PC-3 (cell line): ENCODE measurements at regions not wholly inside any gene's neighbourhood (a gene's known extent, or its start where the extent isn't known, plus 50 kb on each side); places are given as distances from the start of the nearest gene placed in this dataset.

Experiments
- ATAC-seq: fragments of 200-7000 bp; cut with Tn5 transposase; 2 replicates; pipeline ENCODE4 v1.9.1; 2020; ENCODE audit warnings: mild to moderate bottlenecking, moderate library complexity
- BruUV-seq: library from RNA; stranded (reverse); fragments of 400-500 nt; replicated peaks from 2 replicates; lab custom pipeline; 2021; lab: Mats Ljungman, UMichigan
- CTCF ChIA-PET: fragments of 300-600 bp; sonication (Branson Sonifier 250); formaldehyde crosslinking; loops from one replicate; lab custom pipeline; 2022; ENCODE audit warnings: antibody characterized with exemption; lab: Charles Lee
- POLR2A ChIA-PET: fragments of 300-600 bp; sonication (Branson Sonifier 250); formaldehyde crosslinking; loops from one replicate; lab custom pipeline; 2022; ENCODE audit warnings: antibody characterized with exemption; ENCODE audit not compliant: unreplicated experiment; lab: Charles Lee
- DNase-seq: peaks from one replicate; pipeline ENCODE4 v3.0.0-alpha.2; 2015
- H2AFZ ChIP-seq: fragments of 300-600 bp; sonication (generic); 2 replicates; pipeline ENCODE4 v1.6.0; 2016; ENCODE audit warnings: antibody characterized with exemption, low read length
- H3F3A ChIP-seq: fragments of 300-600 bp; sonication (generic); one replicate; pipeline ENCODE4 v1.6.0; 2017; ENCODE audit warnings: antibody characterized with exemption, low read length, control low read depth, mild to moderate bottlenecking; ENCODE audit not compliant: unreplicated experiment
- H3K27ac ChIP-seq: fragments of 300-600 bp; sonication (generic); 2 replicates; pipeline ENCODE4 v1.5.1; 2016; ENCODE audit warnings: mild to moderate bottlenecking, low read length
- H3K27me3 ChIP-seq: fragments of 300-600 bp; sonication (generic); 2 replicates; pipeline ENCODE4 v1.6.1; 2016; ENCODE audit warnings: low read length, mixed read lengths
- H3K36me3 ChIP-seq: fragments of 300-600 bp; sonication (generic); 2 replicates; pipeline ENCODE4 v1.6.1; 2016; ENCODE audit warnings: low read depth, mixed run types, low read length, mixed read lengths
- H3K4me1 ChIP-seq: fragments of 300-600 bp; sonication (generic); 2 replicates; pipeline ENCODE4 v1.5.1; 2016; ENCODE audit warnings: low read length; ENCODE audit not compliant: insufficient read depth
- H3K4me2 ChIP-seq: fragments of 300-600 bp; sonication (generic); 2 replicates; pipeline ENCODE4 v1.6.0; 2016; ENCODE audit warnings: low read length
- H3K4me3 ChIP-seq: fragments of 300-600 bp; sonication (generic); 2 replicates; pipeline ENCODE4 v1.5.1; 2016; ENCODE audit warnings: mild to moderate bottlenecking, low read length, mixed read lengths
- H3K79me2 ChIP-seq: fragments of 300-600 bp; sonication (generic); 2 replicates; pipeline ENCODE4 v1.6.1; 2017; ENCODE audit warnings: low read length, mixed read lengths
- H3K9ac ChIP-seq: fragments of 300-600 bp; sonication (generic); 2 replicates; pipeline ENCODE4 v1.6.0; 2016; ENCODE audit warnings: mild to moderate bottlenecking, low read length
- H3K9me2 ChIP-seq: fragments of 300-600 bp; sonication (generic); replicated peaks from 2 replicates; pipeline ENCODE4 v1.6.1; 2016; ENCODE audit warnings: mixed run types, low read length, mixed read lengths
- H3K9me3 ChIP-seq: fragments of 300-600 bp; sonication (generic); 2 replicates; pipeline ENCODE4 v1.6.1; 2016; ENCODE audit warnings: low read length, mixed read lengths
- H4K20me1 ChIP-seq: fragments of 300-600 bp; sonication (generic); 2 replicates; pipeline ENCODE4 v1.6.1; 2016; ENCODE audit warnings: low read length, mixed read lengths
- CTCF ChIP-seq: fragments of 300-600 bp; sonication (generic); conservative IDR thresholded peaks from 2 replicates; pipeline ENCODE4 v1.5.1; 2017; ENCODE audit warnings: antibody characterized with exemption, low read depth, mild to moderate bottlenecking, low read length
- EZH2 ChIP-seq: fragments of 300-600 bp; sonication (generic); IDR thresholded peaks from one replicate; pipeline ENCODE4 v1.6.1; 2017; ENCODE audit warnings: antibody characterized with exemption, mild to moderate bottlenecking, low read length; ENCODE audit not compliant: unreplicated experiment
- EZH2phosphoT487 ChIP-seq: fragments of 300-600 bp; sonication (generic); IDR thresholded peaks from 2 replicates; pipeline ENCODE4 v1.6.1; 2018; ENCODE audit warnings: mild to moderate bottlenecking, antibody characterized with exemption, low read length, borderline replicate concordance
- intact Hi-C: fragments of 100-400 bp; cut with micrococcal nuclease; formaldehyde crosslinking; loops from 2 replicates; pipeline ENCODE4 v1.9.0; 2023

- ChIA-PET POLR2A (no interaction called here), CTCF (no interaction called here)
- no peaks in the 10 kb centered on the region for H3K9me3 ChIP-seq
- H3K4me1 ChIP-seq, result no peaks in the 10 kb centered on the region
- no peaks in the 10 kb centered on the region for H3K9me2 ChIP-seq
- H2AFZ ChIP-seq, result no peak overlapping the region
- H4K20me1 ChIP-seq, result no peaks in the 10 kb centered on the region
- H3K9ac ChIP-seq, result no peak overlapping the region
- TF ChIP-seq EZH2 (no peak), CTCF (no peak), EZH2phosphoT487 (no peak)
- no peaks in the 10 kb centered on the region for H3F3A ChIP-seq
- intact Hi-C loops, result no loop called here
- no peaks in the 10 kb centered on the region for H3K27me3 ChIP-seq
- DNase-seq (no peak), ATAC-seq (no peak)
- BruUV-seq, result no TSS peak
- no peak overlapping the region for H3K4me3 ChIP-seq
- no peak overlapping the region for H3K4me2 ChIP-seq
- no peak overlapping the region for H3K27ac ChIP-seq
- no peaks in the 10 kb centered on the region for H3K36me3 ChIP-seq
- H3K79me2 ChIP-seq, result no peaks in the 10 kb centered on the region
These were observed 161.2 kb downstream of the GLUD2 start for GRCh38 chrX:121208563-121208962.

- intact Hi-C loops, result no loop called here
- Histone ChIP-seq H3K27me3 (no peaks in the 10 kb centered on the region), H3K4me3 (no peak overlapping the region), H3K9ac (no peak overlapping the region), H3K27ac (no peak overlapping the region), H2AFZ (no peak overlapping the region), H4K20me1 (no peaks in the 10 kb centered on the region), H3K4me2 (no peak overlapping the region), H3K36me3 (no peaks in the 10 kb centered on the region), H3K9me2 (no peaks in the 10 kb centered on the region), H3K79me2 (no peaks in the 10 kb centered on the region), H3K9me3 (no peaks in the 10 kb centered on the region), H3K4me1 (no peaks in the 10 kb centered on the region), H3F3A (no peaks in the 10 kb centered on the region)
- BruUV-seq, result no TSS peak
- TF ChIP-seq CTCF (no peak), EZH2 (no peak)
- DNase-seq (no peak), ATAC-seq (no peak)
- ChIA-PET CTCF (no interaction called here), POLR2A (no interaction called here)
These were observed 169.4 kb downstream of the GLUD2 start for GRCh38 chrX:121216641-121217374.

GRCh38 chrX:121221322-121221977, 174.0 kb downstream of the GLUD2 start:
- H3K4me2 ChIP-seq, result no peak overlapping the region
- no peak for ATAC-seq
- H3K36me3 ChIP-seq, result no peaks in the 10 kb centered on the region
- no peak for DNase-seq
- no peak for TF ChIP-seq EZH2phosphoT487
- no peak for TF ChIP-seq EZH2
- no peak for TF ChIP-seq CTCF
- no peaks in the 10 kb centered on the region for H3K27me3 ChIP-seq
- intact Hi-C loops, result no loop called here
- H3K9me2 ChIP-seq, result no peaks in the 10 kb centered on the region
- no peaks in the 10 kb centered on the region for H3K79me2 ChIP-seq
- no peaks in the 10 kb centered on the region for H3K4me1 ChIP-seq
- CTCF ChIA-PET, result no interaction called here
- H3F3A ChIP-seq, result no peaks in the 10 kb centered on the region
- no peak overlapping the region for H3K27ac ChIP-seq
- no peak overlapping the region for H2AFZ ChIP-seq
- no peak overlapping the region for H3K4me3 ChIP-seq
- H3K9ac ChIP-seq, result no peak overlapping the region
- BruUV-seq, result no TSS peak
- H4K20me1 ChIP-seq, result no peaks in the 10 kb centered on the region
- no peaks in the 10 kb centered on the region for H3K9me3 ChIP-seq
- POLR2A ChIA-PET, result no interaction called here
